KBM-7 (cell line): ENCODE measurements at regions not wholly inside any gene's neighbourhood (a gene's known extent, or its start where the extent isn't known, plus 50 kb on each side); places are given as distances from the start of the nearest gene placed in this dataset.

Source experiments
- DNase-seq: peaks from one replicate; pipeline ENCODE4 v3.0.0-alpha.2; 2015
- in situ Hi-C: fragments of 300-500 bp; cut with MboI; formaldehyde crosslinking; loops from 2 replicates; pipeline ENCODE4 v1.14.3; 2020; ENCODE audit warnings: low sequenced_read_pairs, low pct_unique_long_range_greater_than_20kb, mixed read lengths

DNA sequence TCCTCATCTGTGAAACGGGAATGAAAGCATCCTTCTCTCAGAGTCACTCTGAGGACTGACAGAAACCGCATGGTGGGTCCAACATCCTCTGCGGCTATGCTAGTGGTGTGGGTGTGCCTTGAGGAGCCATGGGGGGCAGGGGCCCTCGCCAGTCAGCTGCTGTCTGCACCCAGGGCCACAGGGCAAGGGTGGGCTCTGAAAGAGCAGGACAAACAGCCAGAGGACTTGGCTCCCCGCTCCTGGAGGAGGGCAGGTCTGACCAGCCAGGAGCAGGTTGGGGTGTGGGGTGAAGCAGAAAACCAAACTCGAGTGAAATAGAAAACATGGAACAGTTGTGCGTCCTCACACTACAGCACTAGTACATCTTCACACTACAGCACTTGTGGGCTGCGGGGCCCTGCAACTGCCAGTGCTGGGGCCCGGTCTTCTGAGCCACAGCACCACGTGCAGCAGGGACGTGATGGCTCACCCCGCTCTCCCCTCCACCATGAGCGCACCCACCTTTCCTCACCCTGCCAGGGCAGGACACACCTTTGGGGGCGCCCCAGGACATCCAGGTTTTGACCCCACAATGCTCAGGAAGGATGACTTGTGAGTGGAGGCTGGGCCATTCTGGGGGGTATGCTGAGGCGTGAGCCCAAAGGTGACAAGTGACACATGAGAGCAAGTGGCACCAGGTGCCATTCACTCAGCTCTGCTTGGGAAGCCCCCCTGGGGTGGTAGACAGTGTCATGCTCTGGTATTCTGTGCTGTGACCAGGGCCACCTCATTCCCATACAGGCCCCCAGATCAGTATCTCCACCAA lies 96.1 kb upstream of the RET start:
- in situ Hi-C loops: no loop called here
- no peak for DNase-seq

DNA sequence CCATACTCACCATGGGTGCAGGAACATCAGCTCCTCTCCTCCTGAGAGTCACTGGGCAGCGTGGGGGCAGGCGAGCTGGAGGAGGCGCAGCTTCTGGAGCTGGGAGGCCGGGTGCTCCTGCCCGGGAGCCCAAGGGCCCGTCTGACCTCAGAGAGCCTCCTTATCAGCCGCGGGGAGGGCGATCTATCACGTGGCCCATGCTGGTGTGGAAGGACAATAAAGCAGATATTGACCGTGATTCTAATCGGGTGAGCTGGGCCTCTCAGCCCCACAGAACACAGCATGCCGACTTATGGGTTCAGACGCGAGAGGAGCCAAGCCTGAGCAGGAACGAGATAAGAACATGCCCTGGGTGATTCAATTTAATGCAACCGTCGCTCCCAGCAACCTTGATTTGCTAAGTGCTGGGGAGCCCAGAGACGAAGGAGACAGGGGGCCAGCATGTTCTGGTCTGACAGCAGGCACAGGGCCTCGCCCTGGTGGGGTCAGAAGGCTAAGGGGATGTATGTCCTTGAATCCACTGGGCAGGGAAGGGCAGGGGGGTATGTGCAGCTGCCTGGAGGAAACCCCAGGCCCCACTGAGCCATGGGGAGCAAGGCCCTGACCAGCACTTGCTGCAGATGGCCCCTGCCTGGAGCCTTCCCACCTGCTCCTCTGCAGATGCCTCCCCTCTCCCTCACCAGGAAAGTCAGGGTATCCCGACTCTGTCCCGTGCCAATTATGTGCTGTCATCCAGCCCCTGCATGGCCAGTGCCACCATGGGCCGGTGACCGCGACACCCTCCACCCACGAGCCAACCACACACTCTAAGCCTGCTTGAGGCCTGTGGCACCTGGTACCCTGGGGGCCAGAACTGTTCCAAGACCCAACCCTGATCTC lies 95.3 kb upstream of the RET start:
- DNase-seq: no peak
- in situ Hi-C loops: no loop called here

DNA sequence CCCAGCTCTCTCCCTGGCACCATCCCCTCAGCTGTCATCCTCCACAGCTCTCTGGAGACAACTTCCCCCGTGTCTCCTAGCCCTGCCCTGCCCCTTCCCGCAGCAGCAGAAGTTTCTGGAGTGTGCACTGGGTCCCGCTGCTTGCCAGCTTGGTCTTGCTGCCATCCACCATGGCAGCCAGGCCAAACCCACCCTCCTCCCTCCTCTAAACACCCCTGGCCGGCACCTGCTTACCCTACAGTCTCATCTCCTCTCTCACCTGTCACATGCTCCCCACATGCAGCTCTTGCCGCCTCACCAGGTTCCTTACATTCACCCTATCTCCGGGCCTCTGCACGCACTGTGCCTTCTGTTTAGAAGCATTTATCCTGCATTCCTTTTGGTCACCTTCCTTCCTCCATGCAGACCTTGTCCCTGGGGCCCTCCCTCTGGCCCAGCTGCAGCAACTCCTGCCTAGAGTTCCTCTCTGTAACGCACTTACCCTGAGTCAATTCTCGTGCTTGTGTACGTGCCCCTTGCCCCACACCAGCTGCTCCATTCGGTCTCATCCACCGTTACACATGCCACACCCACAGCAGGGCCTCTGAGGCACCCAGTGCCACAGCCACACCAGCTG lies 93.9 kb upstream of the RET start:
- no peak for DNase-seq
- in situ Hi-C loops: no loop called here

DNA sequence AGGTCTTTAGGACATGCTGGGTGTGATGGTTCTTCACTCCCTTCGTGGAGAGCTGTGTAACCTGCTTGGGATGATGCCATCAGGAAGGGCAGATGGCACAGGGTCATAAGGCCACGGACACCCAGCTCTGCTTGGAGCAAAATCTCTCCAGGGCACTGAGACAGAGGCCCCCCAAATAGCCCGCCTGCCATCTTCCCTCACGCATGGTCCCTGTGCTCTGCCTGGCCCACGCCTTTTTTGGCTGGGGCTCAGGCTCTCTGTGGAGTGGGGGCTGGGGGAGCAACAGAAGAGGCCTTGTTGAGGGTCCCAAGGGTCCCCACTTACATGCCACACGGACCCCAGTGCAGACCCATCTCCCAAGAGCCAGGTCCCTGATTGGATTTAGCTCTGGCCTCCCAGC lies 93.3 kb upstream of the RET start:
- no peak for DNase-seq
- in situ Hi-C loops: no loop called here

DNA sequence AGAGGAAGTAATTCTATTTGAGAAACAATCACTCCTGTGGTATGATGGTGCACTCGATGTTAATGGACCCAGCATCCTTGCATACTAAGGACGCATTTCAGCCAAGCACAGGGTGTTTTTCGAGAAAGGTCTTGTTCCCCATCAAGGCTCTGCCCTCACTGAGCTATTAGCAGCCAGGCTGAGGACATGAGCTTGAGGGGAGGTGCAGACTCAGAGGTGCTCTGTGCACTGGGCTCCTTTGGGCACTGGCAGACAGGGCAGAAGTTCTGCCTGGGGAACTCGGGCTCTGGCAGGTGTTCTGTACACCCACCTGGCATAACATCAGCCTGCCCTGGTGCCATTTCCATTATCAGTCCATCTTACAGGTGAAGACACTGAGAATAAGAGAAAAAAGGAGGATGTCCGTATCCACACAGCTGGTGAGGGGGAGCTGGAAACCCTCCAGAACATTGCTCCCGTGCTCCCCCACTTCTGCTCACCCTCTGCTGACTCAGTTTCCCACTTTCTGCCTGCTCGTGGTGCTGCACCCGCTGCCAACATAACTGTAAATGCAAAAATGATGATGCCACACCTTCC lies 92.7 kb upstream of the RET start:
- in situ Hi-C loops: no loop called here
- DNase-seq: no peak

DNA sequence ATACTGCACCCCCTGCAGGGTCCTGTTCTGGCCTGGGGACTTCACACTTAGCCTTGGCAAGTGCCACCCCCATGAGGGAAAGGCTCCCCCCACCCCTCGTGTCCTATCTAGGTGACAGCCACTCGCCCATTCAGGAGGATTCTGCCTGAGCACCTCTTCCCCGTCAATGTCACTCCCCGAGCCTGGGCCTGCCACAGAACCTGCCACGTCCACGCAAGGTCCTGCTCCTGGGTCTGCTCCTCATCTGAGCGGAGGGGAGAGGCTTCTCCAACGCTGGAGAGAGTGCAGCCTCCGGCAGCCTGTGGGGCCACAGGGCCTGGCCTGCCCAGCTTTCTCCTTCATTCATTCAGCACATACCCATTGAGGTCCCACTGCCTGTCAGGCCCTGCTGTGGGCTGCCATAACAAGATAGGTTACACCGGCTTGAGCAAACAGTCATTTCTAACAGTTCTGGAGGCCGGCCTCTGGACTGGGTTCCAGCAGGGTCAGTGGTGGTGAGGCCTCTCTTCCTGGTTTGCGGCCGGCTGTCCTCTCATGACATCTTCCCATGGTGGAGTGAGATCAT lies 92.0 kb upstream of the RET start:
- DNase-seq: no peak
- in situ Hi-C loops: no loop called here

DNA sequence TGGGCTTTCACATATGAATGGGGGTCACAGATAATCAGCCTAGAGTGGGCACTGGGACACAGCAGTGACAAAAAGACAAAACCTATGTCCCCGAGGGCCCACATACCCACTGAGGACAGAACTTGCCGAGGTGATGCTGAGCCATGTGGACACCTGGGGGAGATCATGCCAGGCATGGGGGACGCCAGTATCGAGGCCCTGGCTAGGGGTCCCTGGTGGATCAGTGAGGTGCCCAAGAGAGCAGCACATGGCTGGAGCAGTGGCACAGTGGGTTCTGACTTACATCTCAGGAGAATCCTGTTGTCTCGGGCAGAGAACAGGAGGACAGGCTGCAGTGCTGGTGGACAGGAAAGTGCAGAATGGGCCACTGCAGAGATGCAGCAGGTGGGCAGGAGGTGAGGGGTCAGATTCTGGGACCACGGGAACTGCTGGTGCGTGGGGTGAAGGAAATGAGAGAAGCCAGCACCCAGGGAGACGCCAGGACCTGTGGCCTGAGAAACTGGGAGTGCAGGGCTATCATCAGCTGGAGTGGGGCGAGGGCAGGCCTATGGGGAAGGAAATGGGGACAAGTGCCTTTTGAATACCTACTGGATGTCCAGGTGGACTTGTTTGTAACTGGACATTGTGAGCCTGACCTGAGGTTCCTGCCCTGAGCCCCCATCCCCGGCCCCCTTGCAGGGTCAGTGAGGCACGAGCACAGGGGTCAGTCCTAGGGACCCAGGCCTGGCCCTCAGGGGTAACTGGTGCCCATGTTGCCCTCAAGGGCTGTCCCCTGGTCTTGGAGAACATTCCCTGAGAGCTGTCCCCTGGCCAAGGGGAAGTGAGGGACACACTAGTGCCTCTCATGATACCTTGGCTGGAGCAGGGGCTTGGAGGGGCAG lies 91.2 kb upstream of the RET start:
- DNase-seq: no peak
- in situ Hi-C loops: no loop called here

DNA sequence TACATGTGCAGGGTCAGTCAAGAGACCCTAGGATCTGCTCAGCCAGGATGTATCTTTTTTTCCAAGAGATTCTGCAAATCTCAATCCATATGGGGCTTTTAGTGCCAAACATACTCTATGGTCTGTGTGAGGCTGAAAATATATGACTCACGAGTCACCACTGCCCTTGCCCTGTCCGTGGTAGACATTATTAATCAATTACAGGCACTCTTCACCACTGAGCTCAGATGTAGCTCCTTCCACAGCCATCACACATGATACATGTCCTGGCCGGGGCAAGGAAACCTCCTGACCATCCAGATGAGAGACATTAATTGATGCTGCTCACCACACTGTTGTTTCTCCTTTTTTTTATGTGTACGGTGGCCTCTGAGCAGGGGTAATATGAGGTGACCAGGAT lies 90.2 kb upstream of the RET start:
- DNase-seq: no peak
- in situ Hi-C loops: no loop called here

DNA sequence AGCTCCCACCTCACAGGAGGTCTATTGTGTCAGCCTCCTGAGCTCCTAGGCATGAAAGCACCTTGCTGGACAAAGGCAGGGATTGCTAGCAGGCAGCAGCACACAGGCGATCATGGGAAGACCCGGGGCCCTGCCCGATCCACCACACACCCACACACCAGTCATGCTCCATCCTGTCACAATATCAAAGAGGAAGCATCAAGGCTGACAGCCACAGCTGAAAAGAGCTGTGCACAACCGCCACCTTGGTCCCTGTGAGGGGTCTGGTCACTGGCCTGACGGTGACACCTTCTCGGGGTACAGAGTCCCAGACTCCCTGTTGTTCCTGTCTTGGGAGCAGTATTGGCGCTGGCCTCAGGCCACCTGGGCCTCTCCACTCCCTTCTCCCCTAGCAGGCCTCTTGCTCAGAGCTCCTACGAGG lies 89.7 kb upstream of the RET start:
- in situ Hi-C loops: no loop called here
- peak; percentile 8 for DNase-seq

DNA sequence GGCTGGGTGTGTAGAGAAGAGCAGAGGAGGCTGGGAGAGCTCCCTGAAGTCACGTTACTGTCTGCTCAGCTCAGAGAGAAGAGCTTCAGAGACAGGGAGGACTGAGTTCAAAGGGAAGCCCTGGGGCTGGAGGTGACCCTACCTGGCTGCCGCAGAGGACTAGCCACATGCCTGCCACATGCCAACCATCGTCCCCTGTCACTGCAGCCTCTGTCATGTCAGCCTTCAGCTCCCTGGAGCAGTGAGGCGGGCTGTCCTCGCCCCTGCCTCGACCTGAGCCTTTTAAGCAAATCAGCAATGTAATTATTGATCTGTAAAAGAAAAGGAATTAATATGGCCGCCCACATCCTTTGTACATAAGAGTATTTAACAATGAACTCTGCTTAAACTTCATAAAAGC lies 89.3 kb upstream of the RET start:
- no peak for DNase-seq
- in situ Hi-C loops: no loop called here

DNA sequence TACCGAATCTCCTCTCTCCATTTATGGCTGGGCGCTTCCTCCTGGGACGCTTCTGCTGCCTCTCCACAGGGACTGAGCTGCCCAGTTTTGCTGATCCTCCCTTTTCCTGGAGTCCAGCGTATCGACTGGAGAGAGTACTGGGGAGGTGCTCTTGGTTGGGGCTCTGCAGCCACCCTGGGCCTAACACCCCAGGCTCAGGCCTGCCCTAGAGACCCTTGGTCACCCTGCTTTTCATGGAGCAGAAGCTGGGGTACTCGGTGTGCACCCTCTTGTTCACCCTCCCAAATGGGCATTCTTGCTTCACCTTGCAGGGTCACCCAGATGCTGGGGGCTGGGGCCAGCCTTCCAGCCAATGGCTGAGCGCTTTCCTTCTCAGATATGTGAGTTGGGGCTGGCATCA lies 88.8 kb upstream of the RET start:
- DNase-seq: no peak
- in situ Hi-C loops: no loop called here

DNA sequence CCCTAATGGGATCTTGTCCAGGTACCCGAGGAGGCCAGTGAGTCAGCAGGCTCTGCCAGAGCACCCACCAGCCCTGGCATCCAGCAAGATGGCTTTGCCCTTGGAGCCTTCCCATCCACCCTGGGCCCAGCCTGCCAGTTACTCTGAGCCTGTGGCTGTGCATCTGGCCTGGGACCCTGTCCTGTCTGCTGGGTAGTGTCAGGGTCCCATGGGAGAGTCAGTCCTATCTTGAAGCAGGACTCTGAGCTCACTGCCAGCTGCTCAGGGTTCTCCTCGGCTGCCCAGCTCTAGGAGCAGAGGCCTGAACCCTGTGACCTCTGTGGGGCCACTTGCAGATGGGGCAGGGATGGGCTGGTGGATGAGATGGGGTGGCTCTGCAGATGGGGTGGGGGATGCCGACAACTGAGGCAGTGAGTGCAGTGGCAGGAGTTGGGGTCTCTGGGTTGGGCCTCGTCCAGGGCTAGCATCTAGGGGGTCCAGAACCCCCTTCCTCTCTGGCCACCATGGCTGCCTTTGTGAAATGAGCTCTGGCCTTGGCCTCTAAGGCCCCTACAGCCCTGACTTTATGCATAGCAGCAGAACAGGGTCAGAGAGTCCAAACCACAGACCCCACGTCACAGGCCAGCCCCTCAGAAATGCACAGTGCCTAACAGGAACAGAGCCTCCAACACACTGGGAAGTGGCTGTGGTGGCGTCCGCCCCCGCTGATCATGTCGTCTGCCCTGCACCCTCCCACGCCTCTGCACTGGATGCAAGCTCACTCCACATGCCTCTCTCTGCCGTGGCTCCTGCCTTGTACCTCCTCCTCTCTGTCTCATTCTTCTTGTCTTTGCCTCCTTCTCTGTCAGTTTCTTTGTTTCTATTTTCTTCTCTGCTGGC lies 88.1 kb upstream of the RET start:
- in situ Hi-C loops: no loop called here
- DNase-seq: peak; percentile 74

DNA sequence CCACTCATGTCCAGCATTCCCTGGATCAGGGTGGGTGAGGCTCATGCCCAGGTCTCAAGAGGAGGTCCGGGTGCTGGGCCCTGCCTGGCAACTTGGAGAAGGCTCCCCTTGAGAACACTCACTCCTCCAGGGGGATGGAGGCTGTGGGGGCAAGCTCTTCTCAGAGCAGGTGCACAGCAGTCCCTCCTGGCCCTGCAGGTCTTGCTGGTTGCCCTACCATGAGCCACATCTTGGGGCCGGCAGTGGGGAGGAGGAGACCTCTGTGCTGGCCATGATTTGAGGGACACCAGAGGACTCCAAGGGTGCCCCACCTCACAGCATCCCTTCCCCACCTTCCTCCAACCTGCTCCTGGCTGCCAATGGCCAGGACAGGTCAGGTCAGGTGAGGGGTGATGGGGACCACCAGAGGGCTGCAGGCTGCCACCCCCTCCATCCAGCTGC lies 87.4 kb upstream of the RET start:
- in situ Hi-C loops: no loop called here

DNA sequence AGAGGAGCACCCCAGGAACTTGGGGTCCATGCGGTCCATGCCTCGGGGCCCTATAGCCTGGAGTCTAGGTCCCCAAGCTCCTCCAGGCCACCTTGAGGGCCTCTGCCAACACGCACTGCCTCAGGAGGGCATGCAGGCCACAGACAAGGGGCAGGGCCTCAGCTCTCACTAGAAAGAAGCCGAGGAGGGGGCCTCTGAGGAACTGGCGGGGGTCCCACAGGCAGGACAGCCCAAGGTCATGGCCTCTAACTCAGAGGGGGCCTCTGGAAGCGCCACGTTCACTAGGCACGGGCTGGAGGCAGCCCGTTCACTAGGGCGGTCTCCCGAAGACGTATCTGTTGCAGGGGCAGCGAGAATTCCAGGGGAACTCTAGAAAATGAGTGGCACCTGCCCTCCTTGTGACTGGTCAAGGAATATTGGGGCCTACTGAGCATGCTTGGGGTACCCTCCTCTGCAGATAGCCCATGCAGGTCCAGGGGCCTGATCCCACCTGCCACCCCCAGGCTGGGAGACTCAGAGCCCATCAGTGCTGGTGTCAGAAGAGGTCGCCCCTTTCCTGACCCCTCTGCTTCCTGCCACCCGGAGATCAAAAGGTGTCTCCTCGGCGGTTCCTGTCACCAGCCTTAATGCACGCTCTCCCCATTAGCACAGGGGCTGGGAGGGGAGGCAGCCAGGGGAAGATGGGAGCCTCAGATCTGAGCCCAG lies 86.7 kb upstream of the RET start:
- DNase-seq: no peak
- in situ Hi-C loops: no loop called here

More for the DNA sequence above, 87.4 kb upstream of the RET start:
- DNase-seq: no peak

DNA sequence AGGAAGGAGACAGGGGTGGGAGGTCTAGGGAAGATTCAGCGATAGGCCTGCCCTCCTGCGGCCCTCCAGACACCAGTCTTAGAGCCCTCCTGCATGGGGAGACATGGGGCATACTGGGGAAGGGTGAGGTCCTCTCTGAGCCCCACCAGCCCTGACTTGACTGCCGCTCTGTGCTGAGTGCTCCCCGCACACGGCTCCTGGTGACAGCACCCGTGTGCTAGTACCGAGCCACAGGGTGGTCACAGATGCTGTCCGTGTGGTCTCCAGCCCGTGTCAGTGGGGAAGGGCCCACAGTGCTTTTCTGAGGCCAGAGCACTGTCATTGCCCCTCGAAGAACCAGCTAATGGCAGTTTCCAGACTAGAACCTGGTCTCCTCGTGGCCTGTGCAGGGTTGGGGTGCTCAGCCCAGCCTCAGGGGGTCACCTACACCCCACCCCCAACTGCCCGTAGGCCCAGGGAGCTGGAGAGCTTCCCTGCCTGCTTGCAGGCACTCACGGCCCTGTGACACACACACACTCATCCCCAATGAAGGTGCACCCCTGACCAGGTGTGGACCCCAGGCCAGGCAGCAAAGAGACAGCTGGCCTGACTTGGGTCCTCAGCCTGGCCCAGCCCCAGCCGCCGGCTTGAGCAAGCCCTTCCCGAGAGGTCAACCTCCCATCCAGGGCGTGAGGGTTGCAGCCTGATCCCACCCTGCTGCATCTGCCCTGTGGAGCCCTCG lies 86.0 kb upstream of the RET start:
- DNase-seq: no peak

DNA sequence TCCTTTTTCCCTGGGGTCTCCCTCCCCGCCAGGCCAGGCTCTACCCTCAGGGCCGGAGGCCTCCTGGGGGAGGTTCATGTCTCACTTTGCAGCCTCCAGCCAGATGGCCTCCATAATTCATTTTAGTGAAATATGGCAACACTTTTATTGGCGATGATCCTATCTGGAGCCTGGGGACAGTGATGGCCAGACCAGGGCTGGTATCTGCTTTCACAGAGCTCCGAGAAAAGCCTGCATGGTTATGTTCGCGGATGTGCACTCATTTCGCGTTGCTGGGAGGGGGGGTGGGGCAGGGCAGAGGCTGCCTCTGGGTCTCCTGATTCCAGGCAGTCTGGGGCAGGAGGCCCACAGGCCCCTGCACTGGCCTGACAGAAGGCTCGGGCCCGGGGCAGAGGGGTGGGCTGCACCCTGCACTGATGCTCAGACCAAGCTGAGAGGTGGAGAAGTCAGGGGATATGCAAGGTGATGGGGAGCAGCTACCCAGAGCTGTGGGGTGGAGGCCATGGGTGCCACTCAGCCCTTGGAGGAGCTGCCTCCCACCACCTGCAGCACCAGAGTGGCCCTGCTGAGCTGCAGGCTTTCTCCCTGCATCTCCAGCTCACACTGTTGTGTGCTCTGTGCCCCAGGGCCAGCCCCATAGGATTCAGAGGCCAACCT lies 85.3 kb upstream of the RET start:
- in situ Hi-C loops: no loop called here
- DNase-seq: no peak

More for the DNA sequence above, 86.0 kb upstream of the RET start:
- in situ Hi-C loops: no loop called here
